ENCODE measurements at regions not wholly inside any gene's neighbourhood (a gene's known extent, or its start where the extent isn't known, plus 50 kb on each side); places are given as distances from the start of the nearest gene placed in this dataset.

DNA sequence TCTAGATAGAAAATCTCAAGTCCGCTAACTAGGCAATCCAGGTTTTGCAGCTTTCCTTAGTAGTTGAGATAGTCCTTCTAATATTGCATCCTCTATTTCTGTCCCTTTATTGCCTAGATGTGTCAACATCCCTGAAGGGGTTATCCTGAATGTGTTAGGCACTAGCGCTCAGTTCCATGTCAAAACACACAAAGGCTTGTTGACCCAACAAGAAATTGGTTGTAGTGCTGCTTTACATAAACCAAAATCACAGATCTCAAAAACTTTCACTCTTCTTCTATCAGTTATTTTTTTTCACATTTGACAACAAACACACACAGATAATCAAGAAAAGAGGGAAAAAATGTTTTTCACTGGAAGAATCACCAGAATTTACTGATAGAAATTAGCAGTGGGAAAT is 51.4 kb upstream of the SOX2 start:
- no peak for DNase-seq (ENCODE audit: low read depth in 2 of 2)

DNA sequence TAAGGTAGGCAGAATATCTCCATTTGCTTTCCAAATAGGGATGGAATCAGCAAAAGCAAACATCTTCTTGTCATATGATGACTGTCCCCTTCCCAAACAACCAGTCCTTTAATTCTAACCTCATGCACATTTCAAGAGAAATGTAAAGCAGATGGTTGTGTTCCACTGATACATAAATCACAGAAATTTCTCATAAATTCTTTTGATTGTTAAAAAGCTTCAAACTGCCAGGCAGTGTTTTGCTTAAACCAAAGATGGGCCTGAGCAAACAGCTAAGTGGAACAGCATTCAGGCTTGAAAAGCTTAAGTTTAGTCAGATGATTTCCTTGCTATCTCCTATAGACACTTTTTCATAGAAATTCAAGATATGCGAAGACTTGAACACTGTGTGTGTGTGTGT is 74.3 kb upstream of the SOX2 start:
- no peak for DNase-seq (ENCODE audit: low read depth in 2 of 2)

DNA sequence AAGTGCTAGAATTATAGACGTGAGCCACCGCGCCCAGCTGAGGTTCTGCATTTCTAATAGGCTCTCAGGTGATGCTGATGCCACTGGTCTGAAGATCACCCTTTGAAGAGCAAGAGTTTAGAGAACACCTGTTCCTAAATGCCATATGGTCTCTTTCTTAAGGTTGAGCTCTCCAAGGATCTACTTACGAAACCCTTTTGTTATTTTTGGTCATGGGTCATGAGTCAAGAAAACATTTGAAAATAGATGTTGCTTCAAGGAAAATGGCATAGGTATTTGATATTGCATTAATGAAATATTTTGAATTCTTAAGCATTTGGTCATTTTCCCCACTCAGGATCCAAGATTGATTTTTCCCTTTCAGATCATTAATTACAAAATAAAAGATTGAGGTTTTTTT is 74.7 kb upstream of the SOX2 start:
- DNase-seq (ENCODE audit: low read depth in 2 of 2) = no peak

DNA sequence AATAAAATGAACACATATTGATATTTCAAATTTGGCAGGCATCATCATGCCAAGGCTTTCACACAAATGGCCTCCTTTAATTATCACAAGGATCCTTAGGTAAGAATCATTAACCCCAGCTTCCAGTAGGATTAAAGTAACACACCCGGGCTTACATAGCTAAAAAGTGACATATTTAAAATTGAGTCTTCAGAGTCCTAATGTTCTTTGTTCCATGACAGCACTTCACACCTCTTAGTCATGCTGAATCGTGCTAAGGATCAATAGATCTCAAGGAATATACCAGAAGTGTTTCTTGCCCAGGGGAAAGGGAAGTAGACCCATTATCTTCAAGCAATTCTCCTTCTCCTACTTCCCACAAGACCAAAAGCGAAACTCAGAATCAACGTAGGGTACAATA is 76.6 kb upstream of the SOX2 start:
- no peak for DNase-seq (ENCODE audit: low read depth in 2 of 2)

DNA sequence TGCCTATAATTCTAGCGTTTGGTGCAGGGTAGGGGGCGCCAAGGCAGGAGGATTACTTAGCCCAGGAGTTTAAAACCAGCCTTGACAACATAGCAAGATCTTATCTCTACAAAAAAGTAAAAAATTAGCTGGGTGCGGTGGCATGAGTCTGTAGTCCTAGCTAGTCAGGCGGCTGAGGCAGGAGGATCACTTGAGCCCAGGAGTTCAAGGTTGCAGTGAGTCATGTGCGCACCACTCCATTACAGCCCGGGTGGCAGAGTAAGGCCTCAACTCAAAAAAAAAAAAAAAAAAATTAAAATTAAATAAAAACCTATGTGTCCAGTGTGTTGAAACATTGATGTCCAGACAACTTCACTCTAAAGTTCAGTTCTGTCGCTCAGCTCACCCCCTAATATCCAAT is 78.2 kb upstream of the SOX2 start:
- DNase-seq (ENCODE audit: low read depth in 2 of 2) = no peak

DNA sequence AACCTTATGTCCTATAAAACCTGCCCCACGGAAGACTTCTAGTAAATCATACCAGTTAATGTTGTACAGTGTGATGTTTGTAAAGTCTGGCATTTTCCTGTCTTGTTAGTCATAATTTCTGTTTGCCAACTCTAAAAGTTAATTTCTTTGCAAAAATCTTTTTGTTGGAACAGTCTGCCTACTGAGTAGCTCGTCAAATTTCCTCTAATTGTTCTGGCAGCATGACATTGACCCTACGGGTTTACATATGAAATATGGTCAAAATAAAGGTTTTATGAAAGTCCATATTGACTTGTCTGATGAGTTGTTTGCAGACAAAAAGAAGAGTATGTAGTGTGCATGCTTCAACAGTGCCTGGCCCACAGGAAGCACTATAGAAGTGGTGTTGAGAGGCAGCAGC is 79.8 kb upstream of the SOX2 start:
- DNase-seq (ENCODE audit: low read depth in 2 of 2) = peak; percentile 80 to 92

DNA sequence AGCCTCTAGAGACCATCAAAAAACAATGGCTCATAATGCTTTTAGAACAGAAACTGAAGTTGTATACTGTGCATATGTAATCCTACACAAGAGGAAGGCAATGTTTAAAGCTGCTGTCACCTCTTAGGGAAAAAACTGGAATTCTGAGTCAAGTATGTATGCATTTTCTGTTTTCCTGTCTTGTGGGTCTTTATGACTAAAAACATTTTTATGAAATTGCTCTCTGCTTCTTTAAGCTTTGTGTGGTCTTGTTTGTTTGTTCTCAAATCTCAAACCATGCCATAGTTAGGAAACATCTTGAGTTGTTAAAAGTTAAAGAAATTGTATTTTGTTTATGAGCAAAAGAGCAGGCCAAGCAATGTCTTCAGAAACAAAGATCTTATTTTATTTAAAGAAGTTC is 80.9 kb upstream of the SOX2 start:
- peak in 1 of 2 donors; percentile 29 for DNase-seq (ENCODE audit: low read depth in 2 of 2)

DNA sequence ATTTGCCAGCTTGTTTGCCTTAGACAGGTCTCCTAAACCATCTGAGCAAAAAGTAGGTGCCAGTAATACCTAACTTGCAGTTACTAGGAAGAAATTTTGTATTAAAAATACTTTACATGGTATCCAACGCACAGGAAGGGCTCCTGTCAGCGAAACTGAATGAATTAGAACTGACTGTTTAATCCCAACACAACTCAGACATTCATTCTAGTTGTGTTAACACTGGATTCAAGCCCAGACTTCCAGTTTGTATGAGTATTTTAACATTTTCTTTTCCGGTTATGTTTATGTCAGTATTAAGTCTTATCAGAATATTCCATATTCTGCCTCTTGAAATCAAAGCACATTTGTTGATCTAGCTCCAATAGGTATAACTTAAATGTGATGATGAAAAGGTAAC is 82.0 kb upstream of the SOX2 start:
- peak; percentile 61 to 78 for DNase-seq (ENCODE audit: low read depth in 2 of 2)

DNA sequence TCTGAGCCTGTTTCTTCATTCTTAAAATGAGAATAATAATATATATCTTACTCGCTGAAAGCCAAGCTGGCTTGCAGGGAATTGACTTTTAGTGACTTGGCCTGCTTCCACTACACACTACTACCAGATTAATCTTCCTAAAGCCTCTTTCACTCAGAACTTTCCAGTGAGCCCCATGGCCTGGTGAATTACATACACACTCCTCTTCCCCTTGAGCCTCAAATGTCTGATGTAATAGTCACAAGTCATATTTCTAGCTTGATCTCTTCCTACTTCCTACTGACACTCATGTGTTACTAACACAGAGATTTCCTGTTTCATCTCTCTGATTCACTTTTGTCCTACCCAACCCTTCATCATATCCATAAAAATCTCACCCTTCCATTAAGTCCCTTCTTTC is 82.7 kb upstream of the SOX2 start:
- peak; percentile 74 to 86 for DNase-seq (ENCODE audit: low read depth in 2 of 2)

DNA sequence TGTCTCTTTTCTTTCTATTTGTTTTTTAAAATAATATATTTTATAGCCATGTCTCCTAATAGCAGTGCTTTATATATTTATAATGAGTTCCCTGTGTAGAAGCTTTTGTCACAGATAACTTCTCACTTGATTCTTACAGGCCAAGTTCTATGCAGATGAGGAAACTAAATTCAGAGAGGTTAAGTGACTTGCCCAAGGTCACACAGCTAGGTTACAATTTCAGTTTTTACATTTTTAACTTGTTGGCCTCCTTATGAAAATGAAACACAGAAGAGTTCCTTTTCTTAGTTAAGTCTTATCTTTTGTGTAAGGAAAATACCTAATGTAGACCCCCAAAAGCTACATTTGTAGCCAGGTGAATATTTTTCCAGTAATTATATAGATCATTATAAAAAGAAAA is 83.3 kb upstream of the SOX2 start:
- DNase-seq (ENCODE audit: low read depth in 2 of 2) = no peak

DNA sequence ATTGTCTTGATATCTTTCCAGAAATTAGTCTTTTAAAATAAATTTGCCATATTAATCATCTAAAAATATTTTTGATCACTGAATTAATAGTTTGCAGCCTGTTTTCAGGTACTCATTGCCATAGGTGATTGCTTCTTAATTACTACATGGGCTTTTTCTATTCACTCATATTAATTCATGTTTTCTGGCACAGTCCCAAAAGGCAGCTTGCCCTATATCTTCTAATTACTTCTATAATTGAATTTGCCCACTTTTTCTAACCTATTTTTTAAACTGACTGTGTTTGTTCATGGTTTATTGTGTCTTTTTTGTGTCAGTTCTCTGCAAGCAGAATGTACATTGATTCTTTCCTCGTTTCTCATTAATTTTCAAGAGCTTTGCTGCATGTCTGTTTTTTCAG is 85.7 kb upstream of the SOX2 start:
- no peak for DNase-seq (ENCODE audit: low read depth in 2 of 2)

DNA sequence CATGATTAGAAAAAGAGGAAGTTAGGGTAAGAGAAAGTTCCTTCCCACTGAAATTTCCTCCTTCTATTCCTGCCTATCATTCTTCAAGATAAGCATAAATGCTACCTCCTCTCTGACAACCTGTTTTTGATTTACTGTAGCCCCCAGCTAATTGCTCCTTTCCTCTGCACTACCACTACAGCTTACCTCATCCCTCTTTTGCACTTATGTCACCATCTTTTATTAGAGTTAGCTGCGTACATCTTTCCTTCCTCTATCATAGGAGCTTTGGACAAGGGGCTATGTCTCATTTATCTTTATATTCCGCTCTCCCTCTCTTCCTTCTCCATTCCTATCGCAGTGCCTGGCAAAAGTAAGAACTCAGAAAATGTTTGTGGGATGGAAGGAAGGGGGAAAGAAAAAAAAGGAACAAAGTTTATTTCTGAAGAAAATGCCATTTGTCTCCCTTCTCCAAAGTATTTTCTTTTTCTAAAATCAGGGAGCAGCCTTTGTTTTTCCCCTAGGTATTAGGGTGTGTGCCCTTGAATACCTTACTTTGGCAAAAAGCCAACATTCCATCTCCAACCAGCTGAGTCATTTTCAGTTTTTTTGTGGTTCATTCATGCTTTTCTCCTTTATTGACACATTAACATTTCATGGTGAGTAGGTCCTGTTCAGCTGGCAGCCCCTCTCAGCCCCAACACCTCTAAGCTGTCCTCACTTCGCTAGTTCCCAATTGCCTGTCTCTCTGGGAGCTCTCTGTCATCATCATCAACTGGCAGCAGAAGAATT is 87.6 kb upstream of the SOX2 start:
- peak; percentile 57 to 74 for DNase-seq (ENCODE audit: low read depth in 2 of 2)

DNA sequence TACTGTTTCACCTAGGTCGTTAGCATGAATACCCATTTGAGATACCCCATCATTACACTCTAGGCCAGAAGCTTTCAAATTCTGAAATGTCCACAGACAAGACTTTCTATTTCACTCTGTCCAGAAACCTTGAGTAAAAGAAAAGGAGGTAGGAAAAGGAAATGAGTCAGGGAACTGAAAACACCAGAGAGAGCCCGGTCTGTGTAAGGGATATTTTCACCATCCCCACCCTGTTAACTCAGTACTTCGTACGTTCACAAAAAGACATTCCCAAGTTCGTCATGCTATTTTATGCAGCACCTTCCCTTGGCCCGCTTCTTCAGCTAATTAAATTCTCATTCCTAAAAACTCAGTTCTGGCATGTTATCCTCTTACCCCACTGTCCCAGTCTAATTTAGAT is 89.4 kb upstream of the SOX2 start:
- peak in 1 of 2 donors; percentile 82 for DNase-seq (ENCODE audit: low read depth in 2 of 2)

DNA sequence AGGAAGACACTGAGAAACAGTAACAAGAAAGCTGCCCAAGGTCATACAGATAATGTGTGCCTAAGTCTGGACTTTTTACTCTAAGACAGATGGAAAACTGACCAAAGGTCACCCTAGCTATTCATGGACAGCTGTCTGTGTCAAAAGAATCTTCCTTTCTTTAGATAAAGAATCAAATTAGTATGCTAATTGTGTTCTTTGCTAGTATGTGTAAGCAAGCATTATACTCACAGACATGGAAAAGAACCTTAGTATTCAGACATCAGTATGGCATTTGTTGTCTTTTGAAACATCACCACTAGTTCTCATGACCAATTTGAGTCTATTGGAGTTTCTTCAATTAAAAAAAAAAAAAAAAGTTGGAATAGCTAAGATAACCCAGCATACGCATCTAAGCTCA is 91.8 kb upstream of the SOX2 start:
- no peak for DNase-seq (ENCODE audit: low read depth in 2 of 2)

DNA sequence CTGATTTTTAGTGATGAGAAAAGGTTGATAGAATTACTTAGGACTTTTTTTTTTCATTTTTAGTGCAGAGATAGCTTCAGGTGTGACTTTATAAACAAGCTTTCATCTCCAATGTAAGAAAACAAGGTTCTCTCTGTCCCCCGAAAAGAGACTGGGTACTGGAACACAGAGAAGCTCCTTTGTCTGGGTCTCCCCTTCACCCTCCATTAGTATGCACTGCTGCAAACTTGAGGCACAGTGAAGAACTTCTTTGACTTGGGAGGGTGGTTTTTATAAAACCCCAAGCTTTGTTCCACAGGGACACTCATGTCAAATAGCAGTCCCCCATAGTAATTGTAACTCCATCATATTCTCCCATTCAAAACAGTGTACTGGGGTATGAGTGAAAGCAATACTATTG is 93.5 kb upstream of the SOX2 start:
- DNase-seq (ENCODE audit: low read depth in 2 of 2) = no peak

DNA sequence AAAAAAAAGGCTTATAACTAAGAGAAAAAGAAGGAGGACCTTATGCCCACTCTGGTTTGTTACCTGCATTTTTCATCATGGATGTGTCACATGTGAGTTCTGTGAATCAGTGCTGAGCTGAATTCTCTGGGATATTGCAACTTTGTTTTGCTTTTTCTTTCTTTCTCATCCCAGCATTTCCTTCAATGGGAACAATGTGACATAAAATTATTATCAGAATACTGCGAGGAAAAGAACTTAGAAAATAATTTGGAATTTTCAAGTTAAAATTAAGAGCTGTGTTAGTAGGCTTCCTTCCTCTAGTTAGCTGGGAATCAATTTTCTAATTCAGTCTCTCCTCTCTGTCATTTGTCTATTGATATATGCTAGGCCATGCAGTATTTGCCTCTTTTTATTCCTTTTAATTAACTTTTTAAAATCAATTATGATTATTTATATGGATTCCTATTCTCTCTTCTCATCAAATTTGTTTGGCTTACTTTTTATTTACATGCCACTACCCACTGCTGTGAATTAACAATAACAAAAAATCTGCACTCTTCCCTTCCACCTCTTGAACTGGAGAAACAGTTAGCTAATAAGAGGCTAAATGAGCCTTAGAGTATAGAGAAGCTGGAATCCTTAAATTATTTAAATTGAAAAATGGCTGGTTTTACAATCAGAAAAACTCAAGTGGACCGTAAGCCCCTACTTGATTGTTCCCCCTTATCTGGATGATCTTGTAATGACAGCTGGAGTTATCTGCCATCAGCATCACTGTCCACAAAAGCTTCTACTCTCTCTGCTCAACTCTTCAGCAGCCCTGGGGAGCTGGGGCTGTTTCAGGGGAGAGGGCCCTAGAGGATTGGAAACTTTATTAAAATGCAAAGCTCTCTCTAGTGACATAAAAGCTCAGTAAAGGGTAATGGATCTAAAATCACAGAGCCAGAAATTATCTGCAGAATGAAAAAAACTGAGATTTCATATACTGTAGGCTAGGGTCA is 95.3 kb upstream of the SOX2 start:
- no peak for DNase-seq (ENCODE audit: low read depth in 2 of 2)

DNA sequence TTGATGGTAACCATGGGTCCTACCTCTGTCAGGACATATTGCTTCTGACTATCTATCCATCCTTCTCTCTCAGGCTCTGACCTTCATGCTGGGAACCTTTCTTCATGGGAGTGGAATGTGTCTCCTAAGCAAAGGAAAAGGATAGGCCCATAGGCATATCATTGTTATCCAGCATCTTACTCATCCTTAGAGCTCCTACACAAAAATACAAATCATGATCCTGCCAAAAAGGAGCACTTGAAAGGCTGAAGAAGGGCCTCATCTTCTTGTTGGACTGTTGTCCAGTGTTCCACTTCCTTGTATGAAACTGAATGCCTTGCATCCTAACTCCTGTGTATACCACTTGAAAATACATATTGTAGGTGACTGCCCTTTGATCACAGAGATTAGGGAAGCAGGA is 96.1 kb upstream of the SOX2 start:
- no peak for DNase-seq (ENCODE audit: low read depth in 2 of 2)

DNA sequence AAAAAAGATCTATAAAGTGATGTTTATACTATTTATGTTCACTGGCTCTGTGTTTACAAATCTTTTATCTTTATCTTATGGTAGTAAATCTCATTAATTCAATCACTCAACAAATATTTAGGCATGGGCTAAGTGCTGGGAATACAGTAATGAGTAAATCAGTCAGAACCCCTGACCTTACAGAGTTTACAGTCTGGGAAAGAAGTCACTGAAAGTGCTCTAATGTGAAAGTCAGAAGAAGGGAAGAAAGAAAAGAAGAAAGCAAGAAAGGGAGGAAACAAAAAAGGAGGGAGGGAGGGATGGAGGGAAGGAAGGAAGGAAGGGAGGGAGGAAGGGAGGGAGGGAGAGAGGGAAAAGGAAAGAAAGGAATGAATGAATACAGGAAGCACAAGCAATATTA is 96.8 kb upstream of the SOX2 start:
- DNase-seq (ENCODE audit: low read depth in 2 of 2) = no peak

DNA sequence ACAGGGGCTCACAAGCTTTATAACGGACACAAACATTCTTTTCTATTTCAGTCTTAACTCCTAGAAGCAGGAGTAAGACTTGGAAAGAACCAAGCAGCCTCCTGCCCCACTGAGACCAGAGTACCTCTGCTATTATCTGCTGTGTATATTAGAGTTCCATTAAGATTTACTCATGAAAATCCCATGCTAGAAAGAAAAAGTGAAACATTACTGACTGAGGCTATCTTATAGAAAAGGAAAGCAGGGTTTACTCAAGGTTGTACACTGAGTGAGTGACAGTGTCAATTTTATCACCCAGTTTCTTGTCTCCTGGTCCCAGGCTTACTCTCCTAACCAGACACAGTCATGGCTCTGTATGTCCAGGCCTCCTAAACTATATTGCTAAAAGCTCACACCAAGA is 97.9 kb upstream of the SOX2 start:
- DNase-seq (ENCODE audit: low read depth in 2 of 2) = no peak

DNA sequence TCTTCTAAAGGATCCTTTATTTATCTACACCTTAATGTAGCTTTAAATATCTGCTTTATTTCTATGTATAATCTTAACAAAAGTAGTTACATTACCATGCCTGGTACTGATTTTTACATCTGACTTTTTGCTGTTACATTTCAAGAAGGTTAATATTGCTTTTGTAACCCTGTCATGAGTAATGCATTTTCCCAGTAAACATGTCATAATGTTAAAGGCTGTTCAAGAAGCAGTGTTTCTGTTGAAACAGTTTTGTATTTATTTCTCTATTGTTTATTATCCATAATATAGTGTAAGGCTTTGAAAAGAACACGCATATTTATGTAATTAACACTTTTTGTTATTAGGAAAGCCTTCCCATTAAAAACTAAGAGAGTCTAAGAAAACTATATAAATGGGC is 98.5 kb upstream of the SOX2 start:
- DNase-seq (ENCODE audit: low read depth in 2 of 2) = no peak

DNA sequence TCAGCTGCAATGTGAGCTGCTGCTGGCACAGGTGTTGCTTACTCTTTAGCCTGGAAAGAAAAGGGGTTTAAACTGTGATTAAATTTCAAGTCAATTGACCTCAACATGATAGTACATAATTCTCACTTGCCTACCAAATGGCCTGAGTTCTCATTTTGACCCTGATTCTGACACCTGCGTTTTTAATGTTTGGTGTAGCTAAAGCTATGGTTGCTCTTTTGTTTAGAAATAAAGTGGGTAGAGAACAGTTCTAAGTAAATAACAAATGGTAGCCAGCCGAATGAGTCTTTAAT is 100.8 kb upstream of the SOX2 start:
- no peak for DNase-seq (ENCODE audit: low read depth in 2 of 2)

DNA sequence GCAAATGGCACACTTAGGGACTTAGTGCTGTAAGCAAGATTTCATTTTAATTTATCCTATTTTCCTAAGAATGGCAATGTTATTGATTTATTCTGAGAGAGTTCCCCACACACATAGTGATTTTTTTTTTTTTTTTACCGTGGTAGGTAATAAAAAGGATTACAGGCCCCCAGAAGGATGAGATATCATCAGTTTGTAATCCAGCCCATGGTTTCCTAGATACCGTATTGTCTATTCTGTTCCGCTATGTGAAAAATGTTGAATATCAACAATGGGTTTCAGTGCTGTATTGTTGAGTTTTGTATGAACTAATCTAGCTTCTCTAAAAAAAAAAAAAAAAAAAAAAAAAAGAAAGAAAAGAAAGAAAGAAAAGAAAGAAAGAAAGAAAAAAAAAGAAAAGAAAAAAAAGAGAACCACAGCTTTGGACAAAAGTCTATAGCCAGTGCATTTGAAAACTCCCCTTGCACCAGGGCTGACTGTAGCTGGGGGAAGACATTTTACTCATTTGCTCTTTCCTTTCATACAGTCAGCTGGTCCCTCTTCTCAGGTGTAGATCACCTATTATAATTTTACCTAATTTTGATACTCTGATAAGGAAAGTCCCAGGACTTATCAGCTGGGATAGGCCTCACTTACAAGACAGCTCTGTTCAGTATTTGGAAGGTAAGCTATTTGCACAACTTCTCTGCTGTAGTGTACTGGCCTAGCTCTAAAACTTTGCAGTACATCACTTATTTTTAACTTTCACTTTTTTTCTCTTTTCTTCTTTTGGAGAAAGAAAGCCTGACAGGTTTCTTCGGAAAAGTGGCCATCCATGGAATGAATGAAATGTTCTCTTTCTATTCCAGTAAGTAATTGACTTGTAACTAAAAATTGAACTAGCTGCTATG is 101.4 kb upstream of the SOX2 start:
- peak; percentile 67 to 84 for DNase-seq (ENCODE audit: low read depth in 2 of 2)
